WTC11 (cell line): ENCODE measurements at regions not wholly inside any gene's neighbourhood (a gene's known extent, or its start where the extent isn't known, plus 50 kb on each side); places are given as distances from the start of the nearest gene placed in this dataset.
"Not testable (repeated sequence)": the region's sequence is repeated elsewhere in the genome, so short reads cannot be mapped to it uniquely, and the experiment has no call there.

ENCODE experiments used
- ATAC-seq: fragments of 200-7000 bp; cut with Tn5 transposase; 2 replicates; pipeline ENCODE4 v1.10.0; 2021; ENCODE audit warnings: mild to moderate bottlenecking, moderate library complexity
- CTCF ChIA-PET: fragments of 300-600 bp; sonication (Branson Sonifier 250); formaldehyde crosslinking; loops from one replicate; lab custom pipeline; 2021; ENCODE audit warnings: antibody characterized with exemption; lab: Charles Lee
- POLR2A ChIA-PET: fragments of 350-600 bp; sonication (Branson Sonifier 250); formaldehyde crosslinking; loops from one replicate; lab custom pipeline; 2021; ENCODE audit warnings: antibody characterized with exemption; lab: Charles Lee
- DNase-seq: peaks from one replicate; pipeline ENCODE4 v3.0.0; 2021; ENCODE audit warnings: low spot score
- H3K27ac Mint-ChIP-seq: 2 replicates; pipeline ENCODE4 v1.8.0; 2021; ENCODE audit warnings: mixed read lengths
- H3K27me3 Mint-ChIP-seq: 2 replicates; pipeline ENCODE4 v1.8.0; 2021; ENCODE audit warnings: low read depth, mild to moderate bottlenecking, moderate library complexity, mixed read lengths
- H3K36me3 Mint-ChIP-seq: 2 replicates; pipeline ENCODE4 v1.8.0; 2021; ENCODE audit warnings: mixed read lengths
- H3K4me1 Mint-ChIP-seq: 2 replicates; pipeline ENCODE4 v1.8.0; 2022; ENCODE audit warnings: mixed read lengths
- H3K4me3 Mint-ChIP-seq: 2 replicates; pipeline ENCODE4 v1.8.0; 2021; ENCODE audit warnings: mild to moderate bottlenecking, moderate library complexity, mixed read lengths
- H3K9me3 Mint-ChIP-seq: 2 replicates; pipeline ENCODE4 v1.8.0; 2021; ENCODE audit warnings: mixed read lengths
- CDX4 ChIP-seq: fragments of 250-450 bp; sonication (Bioruptor Pico); IDR thresholded peaks from 2 replicates; pipeline ENCODE4 v1.9.0; 2021; ENCODE audit warnings: moderate library complexity, mild to moderate bottlenecking, inconsistent platforms, borderline replicate concordance
- CTCF ChIP-seq: fragments of 200-600 bp; IDR thresholded peaks from 2 replicates; pipeline ENCODE4 v1.8.0; 2022; ENCODE audit warnings: antibody characterized with exemption
- ESRRA ChIP-seq: sonication (generic); formaldehyde crosslinking; IDR thresholded peaks from 2 replicates; pipeline ENCODE4 v1.8.1; 2022; ENCODE audit warnings: mild to moderate bottlenecking, missing genetic modification reagents, borderline replicate concordance
- FOXJ3 ChIP-seq: sonication (generic); formaldehyde crosslinking; IDR thresholded peaks from 2 replicates; pipeline ENCODE4 v1.9.0; 2021; ENCODE audit warnings: missing genetic modification reagents, mild to moderate bottlenecking, borderline replicate concordance
- KAT7 ChIP-seq: sonication (generic); formaldehyde crosslinking; IDR thresholded peaks from 2 replicates; pipeline ENCODE4 v1.8.1; 2023; ENCODE audit warnings: missing genetic modification reagents, mild to moderate bottlenecking, borderline replicate concordance
- RORB ChIP-seq: fragments of 250-450 bp; sonication (Bioruptor Pico); IDR thresholded peaks from 2 replicates; pipeline ENCODE4 v1.9.0; 2021; ENCODE audit warnings: mild to moderate bottlenecking
- SMAD3 ChIP-seq: sonication (generic); formaldehyde crosslinking; IDR thresholded peaks from 2 replicates; pipeline ENCODE4 v1.8.0; 2022; ENCODE audit warnings: missing genetic modification reagents, mild to moderate bottlenecking, borderline replicate concordance
- STAT6 ChIP-seq: sonication (generic); formaldehyde crosslinking; conservative IDR thresholded peaks from 2 replicates; pipeline ENCODE4 v1.8.1; 2023; ENCODE audit warnings: mild to moderate bottlenecking, low read depth, missing genetic modification reagents, moderate library complexity
- TCF7 ChIP-seq: sonication (generic); formaldehyde crosslinking; IDR thresholded peaks from 2 replicates; pipeline ENCODE4 v1.8.0; 2022; ENCODE audit warnings: mild to moderate bottlenecking, low read depth, missing genetic modification reagents, moderate library complexity
- ZNF263 ChIP-seq: sonication (generic); formaldehyde crosslinking; IDR thresholded peaks from 2 replicates; pipeline ENCODE4 v1.8.1; 2022; ENCODE audit warnings: low read depth, mild to moderate bottlenecking, moderate library complexity, missing genetic modification reagents
- ZNF317 ChIP-seq: sonication (generic); formaldehyde crosslinking; IDR thresholded peaks from 2 replicates; pipeline ENCODE4 v1.8.1; 2023; ENCODE audit warnings: low read depth, mild to moderate bottlenecking, moderate library complexity, missing genetic modification reagents, borderline replicate concordance
- ZNF423 ChIP-seq: fragments of 250-450 bp; sonication (Bioruptor Pico); IDR thresholded peaks from 2 replicates; pipeline ENCODE4 v2.1.2; 2022; ENCODE audit warnings: mild to moderate bottlenecking, moderate library complexity
- TF ChIP-seq, protein P1 (sequence below): sonication (generic); formaldehyde crosslinking; IDR thresholded peaks from 2 replicates; pipeline ENCODE4 v1.8.1; 2022; ENCODE audit warnings: low read depth, mild to moderate bottlenecking, moderate library complexity, missing genetic modification reagents, borderline replicate concordance
- TF ChIP-seq, protein P2 (sequence below): sonication (generic); formaldehyde crosslinking; IDR thresholded peaks from 2 replicates; pipeline ENCODE4 v1.8.0; 2022; ENCODE audit warnings: mild to moderate bottlenecking, missing genetic modification reagents
- TF ChIP-seq, protein P3 (sequence below): sonication (generic); formaldehyde crosslinking; IDR thresholded peaks from 2 replicates; pipeline ENCODE4 v1.8.1; 2022; ENCODE audit warnings: missing genetic modification reagents, borderline replicate concordance
- TF ChIP-seq, protein P4 (sequence below): sonication (generic); formaldehyde crosslinking; IDR thresholded peaks from 2 replicates; pipeline ENCODE4 v1.8.1; 2022; ENCODE audit warnings: low read depth, missing genetic modification reagents, borderline replicate concordance
- TF ChIP-seq, protein P5 (sequence below): sonication (generic); formaldehyde crosslinking; IDR thresholded peaks from 2 replicates; pipeline ENCODE4 v1.8.0; 2022; ENCODE audit warnings: mild to moderate bottlenecking, missing genetic modification reagents
- TF ChIP-seq, protein P6 (sequence below): fragments of 250-450 bp; sonication (Bioruptor Pico); IDR thresholded peaks from 2 replicates; pipeline ENCODE4 v1.9.0; 2021; ENCODE audit warnings: mild to moderate bottlenecking

DNA sequence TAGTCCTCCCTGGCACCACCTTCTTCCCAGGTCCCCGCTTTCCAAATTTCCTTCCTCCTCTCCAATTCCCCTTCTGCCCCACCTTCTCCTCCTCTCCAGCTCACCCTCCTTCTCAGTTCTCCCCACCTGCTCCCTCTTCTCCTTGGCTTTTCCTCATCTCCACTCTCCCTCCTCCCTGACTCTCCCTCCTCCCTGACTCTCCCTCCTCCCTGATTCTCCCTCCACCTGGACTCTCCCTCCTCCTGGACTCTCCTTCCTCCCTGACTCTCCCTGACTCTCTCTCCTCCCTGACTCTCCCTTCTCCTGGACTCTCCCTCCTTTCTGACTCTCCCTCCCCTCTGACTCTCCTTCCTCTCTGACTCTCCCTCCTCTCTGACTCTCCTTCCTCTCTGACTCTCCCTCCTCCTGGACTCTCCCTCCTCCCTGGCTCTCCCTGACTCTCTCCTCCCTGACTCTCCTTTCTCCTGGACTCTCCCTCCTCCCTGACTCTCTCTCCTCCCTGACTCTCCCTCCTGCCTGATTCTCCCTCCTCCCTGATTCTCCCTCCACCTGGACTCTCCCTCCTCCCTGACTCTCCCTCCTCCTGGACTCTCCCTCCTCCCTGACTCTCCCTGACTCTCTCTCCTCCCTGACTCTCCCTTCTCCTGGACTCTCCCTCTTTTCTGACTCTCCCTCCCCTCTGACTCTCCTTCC is 169.3 kb downstream of the INHBB start:
- ATAC-seq, H3K27ac Mint-ChIP-seq, H3K4me3 Mint-ChIP-seq, H3K4me1 Mint-ChIP-seq, H3K36me3 Mint-ChIP-seq, POLR2A ChIA-PET, DNase-seq, H3K9me3 Mint-ChIP-seq: not testable (repeated sequence)
- H3K27me3 Mint-ChIP-seq = peaks cover 48% of the 10 kb centered on the region
- CTCF ChIA-PET = interaction anchor here (1.1 to 1.2 kb wide), 2 partner anchors 50 to 124 kb away, joined by 4 read pairs; no protein-coding TSS in a partner anchor
- TF ChIP-seq ZNF263 = peak; percentile 66; the same call in 1 of the 2 replicates

GRCh38 chr2:120515759-120516678 is 170.1 kb downstream of the INHBB start:
- CTCF ChIA-PET = interaction anchor here (1.2 to 1.3 kb wide), 2 partner anchors 37 to 173 kb away, joined by 3 to 7 read pairs; no protein-coding TSS in a partner anchor
- Mint-ChIP-seq H3K9me3 (no peaks in the 10 kb centered on the region), H3K27me3 (peaks cover 48% of the 10 kb centered on the region), H3K4me3 (no peak overlapping the region), H3K27ac (no peak overlapping the region), H3K4me1 (peaks cover 4% of the 10 kb centered on the region; the same call in 1 of the 2 replicates), H3K36me3 (no peaks in the 10 kb centered on the region)
- POLR2A ChIA-PET = no interaction called here
- DNase-seq (no peak), ATAC-seq (no peak)
- TF ChIP-seq ESRRA (CRISPR knock-in tag) = no peak
- TF ChIP-seq RORB (CRISPR knock-in tag) = no peak
- TF ChIP-seq, protein P1, sequence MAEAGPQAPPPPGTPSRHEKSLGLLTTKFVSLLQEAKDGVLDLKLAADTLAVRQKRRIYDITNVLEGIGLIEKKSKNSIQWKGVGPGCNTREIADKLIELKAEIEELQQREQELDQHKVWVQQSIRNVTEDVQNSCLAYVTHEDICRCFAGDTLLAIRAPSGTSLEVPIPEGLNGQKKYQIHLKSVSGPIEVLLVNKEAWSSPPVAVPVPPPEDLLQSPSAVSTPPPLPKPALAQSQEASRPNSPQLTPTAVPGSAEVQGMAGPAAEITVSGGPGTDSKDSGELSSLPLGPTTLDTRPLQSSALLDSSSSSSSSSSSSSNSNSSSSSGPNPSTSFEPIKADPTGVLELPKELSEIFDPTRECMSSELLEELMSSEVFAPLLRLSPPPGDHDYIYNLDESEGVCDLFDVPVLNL (CRISPR knock-in tag) = no peak
- TF ChIP-seq, protein P2, sequence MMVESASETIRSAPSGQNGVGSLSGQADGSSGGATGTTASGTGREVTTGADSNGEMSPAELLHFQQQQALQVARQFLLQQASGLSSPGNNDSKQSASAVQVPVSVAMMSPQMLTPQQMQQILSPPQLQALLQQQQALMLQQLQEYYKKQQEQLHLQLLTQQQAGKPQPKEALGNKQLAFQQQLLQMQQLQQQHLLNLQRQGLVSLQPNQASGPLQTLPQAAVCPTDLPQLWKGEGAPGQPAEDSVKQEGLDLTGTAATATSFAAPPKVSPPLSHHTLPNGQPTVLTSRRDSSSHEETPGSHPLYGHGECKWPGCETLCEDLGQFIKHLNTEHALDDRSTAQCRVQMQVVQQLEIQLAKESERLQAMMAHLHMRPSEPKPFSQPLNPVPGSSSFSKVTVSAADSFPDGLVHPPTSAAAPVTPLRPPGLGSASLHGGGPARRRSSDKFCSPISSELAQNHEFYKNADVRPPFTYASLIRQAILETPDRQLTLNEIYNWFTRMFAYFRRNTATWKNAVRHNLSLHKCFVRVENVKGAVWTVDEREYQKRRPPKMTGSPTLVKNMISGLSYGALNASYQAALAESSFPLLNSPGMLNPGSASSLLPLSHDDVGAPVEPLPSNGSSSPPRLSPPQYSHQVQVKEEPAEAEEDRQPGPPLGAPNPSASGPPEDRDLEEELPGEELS (CRISPR knock-in tag) = no peak
- TF ChIP-seq, protein P3, sequence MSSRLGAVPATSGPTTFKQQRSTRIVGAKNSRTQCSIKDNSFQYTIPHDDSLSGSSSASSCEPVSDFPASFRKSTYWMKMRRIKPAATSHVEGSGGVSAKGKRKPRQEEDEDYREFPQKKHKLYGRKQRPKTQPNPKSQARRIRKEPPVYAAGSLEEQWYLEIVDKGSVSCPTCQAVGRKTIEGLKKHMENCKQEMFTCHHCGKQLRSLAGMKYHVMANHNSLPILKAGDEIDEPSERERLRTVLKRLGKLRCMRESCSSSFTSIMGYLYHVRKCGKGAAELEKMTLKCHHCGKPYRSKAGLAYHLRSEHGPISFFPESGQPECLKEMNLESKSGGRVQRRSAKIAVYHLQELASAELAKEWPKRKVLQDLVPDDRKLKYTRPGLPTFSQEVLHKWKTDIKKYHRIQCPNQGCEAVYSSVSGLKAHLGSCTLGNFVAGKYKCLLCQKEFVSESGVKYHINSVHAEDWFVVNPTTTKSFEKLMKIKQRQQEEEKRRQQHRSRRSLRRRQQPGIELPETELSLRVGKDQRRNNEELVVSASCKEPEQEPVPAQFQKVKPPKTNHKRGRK (CRISPR knock-in tag) = no peak
- no peak for TF ChIP-seq SMAD3 (CRISPR knock-in tag)
- TF ChIP-seq CDX4 (CRISPR knock-in tag) = no peak
- TF ChIP-seq, protein P4, sequence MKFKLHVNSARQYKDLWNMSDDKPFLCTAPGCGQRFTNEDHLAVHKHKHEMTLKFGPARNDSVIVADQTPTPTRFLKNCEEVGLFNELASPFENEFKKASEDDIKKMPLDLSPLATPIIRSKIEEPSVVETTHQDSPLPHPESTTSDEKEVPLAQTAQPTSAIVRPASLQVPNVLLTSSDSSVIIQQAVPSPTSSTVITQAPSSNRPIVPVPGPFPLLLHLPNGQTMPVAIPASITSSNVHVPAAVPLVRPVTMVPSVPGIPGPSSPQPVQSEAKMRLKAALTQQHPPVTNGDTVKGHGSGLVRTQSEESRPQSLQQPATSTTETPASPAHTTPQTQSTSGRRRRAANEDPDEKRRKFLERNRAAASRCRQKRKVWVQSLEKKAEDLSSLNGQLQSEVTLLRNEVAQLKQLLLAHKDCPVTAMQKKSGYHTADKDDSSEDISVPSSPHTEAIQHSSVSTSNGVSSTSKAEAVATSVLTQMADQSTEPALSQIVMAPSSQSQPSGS (CRISPR knock-in tag) = no peak
- TF ChIP-seq ZNF317 (CRISPR knock-in tag) = no peak
- TF ChIP-seq FOXJ3 = no peak
- no peak for TF ChIP-seq TCF7 (CRISPR knock-in tag)
- TF ChIP-seq, protein P5, sequence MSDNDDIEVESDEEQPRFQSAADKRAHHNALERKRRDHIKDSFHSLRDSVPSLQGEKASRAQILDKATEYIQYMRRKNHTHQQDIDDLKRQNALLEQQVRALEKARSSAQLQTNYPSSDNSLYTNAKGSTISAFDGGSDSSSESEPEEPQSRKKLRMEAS (CRISPR knock-in tag) = no peak
- TF ChIP-seq CTCF = no peak
- no peak for TF ChIP-seq ZNF423 (CRISPR knock-in tag)
- no peak for TF ChIP-seq KAT7 (CRISPR knock-in tag)
- TF ChIP-seq STAT6 (CRISPR knock-in tag) = no peak
- TF ChIP-seq, protein P6, sequence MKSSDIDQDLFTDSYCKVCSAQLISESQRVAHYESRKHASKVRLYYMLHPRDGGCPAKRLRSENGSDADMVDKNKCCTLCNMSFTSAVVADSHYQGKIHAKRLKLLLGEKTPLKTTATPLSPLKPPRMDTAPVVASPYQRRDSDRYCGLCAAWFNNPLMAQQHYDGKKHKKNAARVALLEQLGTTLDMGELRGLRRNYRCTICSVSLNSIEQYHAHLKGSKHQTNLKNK (CRISPR knock-in tag) = no peak
